HepG2 (cell line): ENCODE measurements at regions not wholly inside any gene's neighbourhood (a gene's known extent, or its start where the extent isn't known, plus 50 kb on each side); places are given as distances from the start of the nearest gene placed in this dataset.

Experiments
- ESRRA ChIP-seq: sonication (generic); formaldehyde crosslinking; IDR thresholded peaks from 2 replicates; pipeline ENCODE4 v1.5.1; 2020; ENCODE audit warnings: mild to moderate bottlenecking, low read depth, missing genetic modification reagents
- KAT8 ChIP-seq: IDR thresholded peaks from 2 replicates; pipeline ENCODE4 v1.6.1; 2016; ENCODE audit warnings: missing genetic modification reagents, missing compliant biosample characterization
- MAX ChIP-seq: IDR thresholded peaks from 2 replicates; pipeline ENCODE4 v1.6.1; 2012; ENCODE audit warnings: inconsistent platforms
- MED13 ChIP-seq: sonication (generic); formaldehyde crosslinking; IDR thresholded peaks from 2 replicates; pipeline ENCODE4 v1.5.0; 2020; ENCODE audit warnings: missing genetic modification reagents
- MEIS1 ChIP-seq: sonication (generic); formaldehyde crosslinking; IDR thresholded peaks from 2 replicates; pipeline ENCODE4 v1.9.0; 2021; ENCODE audit warnings: mild to moderate bottlenecking, missing genetic modification reagents, moderate library complexity, borderline replicate concordance
- NPAS2 ChIP-seq: sonication (generic); formaldehyde crosslinking; IDR thresholded peaks from 2 replicates; pipeline ENCODE4 v1.8.0; 2022; ENCODE audit warnings: mild to moderate bottlenecking, missing genetic modification reagents, borderline replicate concordance
- RARA ChIP-seq: IDR thresholded peaks from 2 replicates; pipeline ENCODE4 v1.6.1; 2016; ENCODE audit warnings: missing genetic modification reagents, missing compliant biosample characterization
- RFX5 ChIP-seq: IDR thresholded peaks from 2 replicates; pipeline ENCODE4 v1.6.1; 2011; ENCODE audit warnings: low read depth, low read length, improper control_type of control experiment
- ZBTB21 ChIP-seq: sonication (generic); formaldehyde crosslinking; IDR thresholded peaks from 2 replicates; pipeline ENCODE4 v1.4.0; 2020; ENCODE audit warnings: missing genetic modification reagents
- ZBTB3 ChIP-seq: sonication (generic); formaldehyde crosslinking; IDR thresholded peaks from 2 replicates; pipeline ENCODE4 v1.4.0; 2020; ENCODE audit warnings: low read depth, mild to moderate bottlenecking, moderate library complexity, missing genetic modification reagents, borderline replicate concordance
- ZNF33A ChIP-seq: sonication (generic); formaldehyde crosslinking; IDR thresholded peaks from 2 replicates; pipeline ENCODE4 v1.5.1; 2020; ENCODE audit warnings: missing genetic modification reagents, mild to moderate bottlenecking, moderate library complexity, borderline replicate concordance
- ZNF484 ChIP-seq: sonication (generic); formaldehyde crosslinking; IDR thresholded peaks from 2 replicates; pipeline ENCODE4 v1.5.1; 2020; ENCODE audit warnings: mild to moderate bottlenecking, low read depth, missing genetic modification reagents, borderline replicate concordance
- ZNF644 ChIP-seq: IDR thresholded peaks from 2 replicates; pipeline ENCODE4 v1.6.1; 2016; ENCODE audit warnings: low read depth

- TF ChIP-seq RARA (CRISPR knock-in tag) (no peak), RFX5 (no peak), ZNF33A (CRISPR knock-in tag) (no peak), ESRRA (CRISPR knock-in tag) (no peak), MEIS1 (CRISPR knock-in tag) (no peak), ZBTB3 (CRISPR knock-in tag) (no peak), KAT8 (no peak), MAX (no peak), ZNF484 (no peak), ZNF644 (CRISPR knock-in tag) (no peak), ZBTB21 (CRISPR knock-in tag) (no peak), NPAS2 (CRISPR knock-in tag) (no peak), MED13 (no peak)
Observed at GRCh38 chr3:73213896-73214295, 152.4 kb downstream of the EBLN2 start.
